ENCODE measurements at regions not wholly inside any gene's neighbourhood (a gene's known extent, or its start where the extent isn't known, plus 50 kb on each side); places are given as distances from the start of the nearest gene placed in this dataset.

DNA sequence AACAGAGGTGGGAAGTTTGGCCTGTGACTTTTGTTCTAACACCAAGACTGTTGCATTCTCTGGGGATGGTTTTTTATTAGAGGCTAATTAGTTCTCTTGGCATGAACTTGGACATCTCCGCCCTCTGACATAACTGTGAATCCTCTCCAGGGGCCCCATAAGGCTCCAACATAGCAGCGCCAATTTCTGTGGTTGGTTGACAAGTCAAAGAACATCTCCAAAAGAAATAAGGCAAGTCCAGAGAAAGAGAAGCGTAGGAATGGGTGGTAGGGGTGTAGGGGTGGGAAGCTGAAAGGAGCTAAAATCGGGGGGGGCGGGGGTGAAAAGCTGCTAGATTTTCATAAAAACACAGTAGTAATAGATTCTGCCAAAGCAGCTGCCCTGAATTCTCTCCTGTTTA, 81.0 kb upstream of the DAB2 start:
- DNase-seq (ENCODE audit: low read depth in 1 of 2, low spot score in 1 of 2) (no peak), ATAC-seq (no peak), FAIRE-seq (no peak)
- Histone ChIP-seq H3K27ac (no peak overlapping the region), H3K4me1 (peaks cover 26% of the 10 kb centered on the region), H3K4me2 (no peak overlapping the region), H3K4me3 (no peak overlapping the region), H3K9me3 (no peaks in the 10 kb centered on the region)
- TF ChIP-seq HDAC2 (IDR thresholded peaks at IDR 0.05) (no peak), RNF2 (IDR thresholded peaks at IDR 0.05; ENCODE audit: borderline replicate concordance, low read depth) (no peak), MAZ (IDR thresholded peaks at IDR 0.05; ENCODE audit: borderline replicate concordance, low read depth, low read length) (no peak), MAFK (IDR thresholded peaks at IDR 0.05; ENCODE audit: partially characterized antibody) (no peak), ZC3H11A (IDR thresholded peaks at IDR 0.05) (no peak), RCOR1 (IDR thresholded peaks at IDR 0.05; ENCODE audit: low read depth, low read length) (no peak), FOXS1 (CRISPR knock-in tag; IDR thresholded peaks at IDR 0.05) (no peak), JUNB (IDR thresholded peaks at IDR 0.05) (no peak)
- TF ChIP-seq, protein P1, sequence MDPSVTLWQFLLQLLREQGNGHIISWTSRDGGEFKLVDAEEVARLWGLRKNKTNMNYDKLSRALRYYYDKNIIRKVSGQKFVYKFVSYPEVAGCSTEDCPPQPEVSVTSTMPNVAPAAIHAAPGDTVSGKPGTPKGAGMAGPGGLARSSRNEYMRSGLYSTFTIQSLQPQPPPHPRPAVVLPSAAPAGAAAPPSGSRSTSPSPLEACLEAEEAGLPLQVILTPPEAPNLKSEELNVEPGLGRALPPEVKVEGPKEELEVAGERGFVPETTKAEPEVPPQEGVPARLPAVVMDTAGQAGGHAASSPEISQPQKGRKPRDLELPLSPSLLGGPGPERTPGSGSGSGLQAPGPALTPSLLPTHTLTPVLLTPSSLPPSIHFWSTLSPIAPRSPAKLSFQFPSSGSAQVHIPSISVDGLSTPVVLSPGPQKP (IDR thresholded peaks at IDR 0.05; ENCODE audit: low read depth, low read length) = no peak
- TF ChIP-seq, protein P2, sequence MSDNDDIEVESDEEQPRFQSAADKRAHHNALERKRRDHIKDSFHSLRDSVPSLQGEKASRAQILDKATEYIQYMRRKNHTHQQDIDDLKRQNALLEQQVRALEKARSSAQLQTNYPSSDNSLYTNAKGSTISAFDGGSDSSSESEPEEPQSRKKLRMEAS (IDR thresholded peaks at IDR 0.05) = no peak
- TF ChIP-seq, protein P3, sequence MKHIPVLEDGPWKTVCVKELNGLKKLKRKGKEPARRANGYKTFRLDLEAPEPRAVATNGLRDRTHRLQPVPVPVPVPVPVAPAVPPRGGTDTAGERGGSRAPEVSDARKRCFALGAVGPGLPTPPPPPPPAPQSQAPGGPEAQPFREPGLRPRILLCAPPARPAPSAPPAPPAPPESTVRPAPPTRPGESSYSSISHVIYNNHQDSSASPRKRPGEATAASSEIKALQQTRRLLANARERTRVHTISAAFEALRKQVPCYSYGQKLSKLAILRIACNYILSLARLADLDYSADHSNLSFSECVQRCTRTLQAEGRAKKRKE (CRISPR knock-in tag; IDR thresholded peaks at IDR 0.05; ENCODE audit: low read depth) = no peak
- WGBS (ENCODE audit: missing lambda C conversion rate) = 60% methylated on average over 3 of the region's 5 CpGs
- ChIA-PET POLR2A (no interaction called here), CTCF (interaction anchor here (0.9 to 1.4 kb wide), 2 partner anchors 42 to 130 kb away, joined by 3 read pairs; no protein-coding TSS in a partner anchor)

DNA sequence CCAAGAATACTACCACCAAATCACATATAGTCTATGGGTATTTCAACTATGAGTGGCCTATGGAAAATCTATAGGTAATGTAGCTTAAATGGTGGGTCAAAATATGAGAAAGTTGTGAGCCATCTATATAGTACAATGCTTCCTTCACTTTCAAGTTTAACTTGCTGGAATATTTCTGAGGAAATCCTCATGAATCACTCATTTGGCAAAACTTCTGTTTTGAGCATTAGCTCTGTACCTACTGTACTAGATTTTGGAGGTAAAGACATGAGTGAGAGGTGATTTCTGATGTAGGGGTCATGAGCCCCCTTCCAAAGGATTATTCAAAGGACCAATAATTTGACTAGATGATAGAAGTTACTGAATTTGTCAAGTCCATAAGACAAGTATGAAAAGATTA, 80.6 kb upstream of the DAB2 start:
- FAIRE-seq (no peak), DNase-seq (ENCODE audit: low read depth in 1 of 2, low spot score in 1 of 2) (no peak), ATAC-seq (no peak)
- no peak overlapping the region for H3K4me2 ChIP-seq
- no peak overlapping the region for H3K27ac ChIP-seq
- H3K4me3 ChIP-seq = no peak overlapping the region
- H3K9me3 ChIP-seq = no peaks in the 10 kb centered on the region
- peaks cover 23% of the 10 kb centered on the region for H3K4me1 ChIP-seq
- POLR2A ChIA-PET = no interaction called here
- TF ChIP-seq FOXS1 (CRISPR knock-in tag; IDR thresholded peaks at IDR 0.05) (no peak), KDM5A (IDR thresholded peaks at IDR 0.05) (no peak), SMC3 (IDR thresholded peaks at IDR 0.05) (no peak), RCOR1 (IDR thresholded peaks at IDR 0.05; ENCODE audit: low read depth, low read length) (no peak), EP300 (IDR thresholded peaks at IDR 0.05) (no peak), JUNB (IDR thresholded peaks at IDR 0.05) (no peak), POLR2A (IDR thresholded peaks at IDR 0.05; ENCODE audit: low read length) (no peak), RARB (CRISPR knock-in tag; IDR thresholded peaks at IDR 0.05) (no peak), CHD2 (IDR thresholded peaks at IDR 0.05; ENCODE audit: low read length, partially characterized antibody) (no peak), TFCP2L1 (CRISPR knock-in tag; IDR thresholded peaks at IDR 0.05) (no peak), ZNF302 (CRISPR knock-in tag; IDR thresholded peaks at IDR 0.05) (no peak), NR3C1 (IDR thresholded peaks at IDR 0.05) (no peak), CEBPB (IDR thresholded peaks at IDR 0.05) (no peak), HOXA7 (CRISPR knock-in tag; IDR thresholded peaks at IDR 0.05) (no peak)
- TF ChIP-seq, protein P3 (CRISPR knock-in tag; IDR thresholded peaks at IDR 0.05; ENCODE audit: low read depth) = no peak
- TF ChIP-seq, protein P4, sequence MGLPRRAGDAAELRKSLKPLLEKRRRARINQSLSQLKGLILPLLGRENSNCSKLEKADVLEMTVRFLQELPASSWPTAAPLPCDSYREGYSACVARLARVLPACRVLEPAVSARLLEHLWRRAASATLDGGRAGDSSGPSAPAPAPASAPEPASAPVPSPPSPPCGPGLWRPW (IDR thresholded peaks at IDR 0.05) = no peak
- TF ChIP-seq, protein P5, sequence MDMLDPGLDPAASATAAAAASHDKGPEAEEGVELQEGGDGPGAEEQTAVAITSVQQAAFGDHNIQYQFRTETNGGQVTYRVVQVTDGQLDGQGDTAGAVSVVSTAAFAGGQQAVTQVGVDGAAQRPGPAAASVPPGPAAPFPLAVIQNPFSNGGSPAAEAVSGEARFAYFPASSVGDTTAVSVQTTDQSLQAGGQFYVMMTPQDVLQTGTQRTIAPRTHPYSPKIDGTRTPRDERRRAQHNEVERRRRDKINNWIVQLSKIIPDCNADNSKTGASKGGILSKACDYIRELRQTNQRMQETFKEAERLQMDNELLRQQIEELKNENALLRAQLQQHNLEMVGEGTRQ (IDR thresholded peaks at IDR 0.05) = no peak
- TF ChIP-seq, protein P2 (IDR thresholded peaks at IDR 0.05) = no peak
- TF ChIP-seq, protein P6, sequence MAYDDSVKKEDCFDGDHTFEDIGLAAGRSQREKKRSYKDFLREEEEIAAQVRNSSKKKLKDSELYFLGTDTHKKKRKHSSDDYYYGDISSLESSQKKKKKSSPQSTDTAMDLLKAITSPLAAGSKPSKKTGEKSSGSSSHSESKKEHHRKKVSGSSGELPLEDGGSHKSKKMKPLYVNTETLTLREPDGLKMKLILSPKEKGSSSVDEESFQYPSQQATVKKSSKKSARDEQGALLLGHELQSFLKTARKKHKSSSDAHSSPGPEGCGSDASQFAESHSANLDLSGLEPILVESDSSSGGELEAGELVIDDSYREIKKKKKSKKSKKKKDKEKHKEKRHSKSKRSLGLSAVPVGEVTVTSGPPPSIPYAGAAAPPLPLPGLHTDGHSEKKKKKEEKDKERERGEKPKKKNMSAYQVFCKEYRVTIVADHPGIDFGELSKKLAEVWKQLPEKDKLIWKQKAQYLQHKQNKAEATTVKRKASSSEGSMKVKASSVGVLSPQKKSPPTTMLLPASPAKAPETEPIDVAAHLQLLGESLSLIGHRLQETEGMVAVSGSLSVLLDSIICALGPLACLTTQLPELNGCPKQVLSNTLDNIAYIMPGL (CRISPR knock-in tag; IDR thresholded peaks at IDR 0.05; ENCODE audit: borderline replicate concordance) = no peak
- TF ChIP-seq, protein P7, sequence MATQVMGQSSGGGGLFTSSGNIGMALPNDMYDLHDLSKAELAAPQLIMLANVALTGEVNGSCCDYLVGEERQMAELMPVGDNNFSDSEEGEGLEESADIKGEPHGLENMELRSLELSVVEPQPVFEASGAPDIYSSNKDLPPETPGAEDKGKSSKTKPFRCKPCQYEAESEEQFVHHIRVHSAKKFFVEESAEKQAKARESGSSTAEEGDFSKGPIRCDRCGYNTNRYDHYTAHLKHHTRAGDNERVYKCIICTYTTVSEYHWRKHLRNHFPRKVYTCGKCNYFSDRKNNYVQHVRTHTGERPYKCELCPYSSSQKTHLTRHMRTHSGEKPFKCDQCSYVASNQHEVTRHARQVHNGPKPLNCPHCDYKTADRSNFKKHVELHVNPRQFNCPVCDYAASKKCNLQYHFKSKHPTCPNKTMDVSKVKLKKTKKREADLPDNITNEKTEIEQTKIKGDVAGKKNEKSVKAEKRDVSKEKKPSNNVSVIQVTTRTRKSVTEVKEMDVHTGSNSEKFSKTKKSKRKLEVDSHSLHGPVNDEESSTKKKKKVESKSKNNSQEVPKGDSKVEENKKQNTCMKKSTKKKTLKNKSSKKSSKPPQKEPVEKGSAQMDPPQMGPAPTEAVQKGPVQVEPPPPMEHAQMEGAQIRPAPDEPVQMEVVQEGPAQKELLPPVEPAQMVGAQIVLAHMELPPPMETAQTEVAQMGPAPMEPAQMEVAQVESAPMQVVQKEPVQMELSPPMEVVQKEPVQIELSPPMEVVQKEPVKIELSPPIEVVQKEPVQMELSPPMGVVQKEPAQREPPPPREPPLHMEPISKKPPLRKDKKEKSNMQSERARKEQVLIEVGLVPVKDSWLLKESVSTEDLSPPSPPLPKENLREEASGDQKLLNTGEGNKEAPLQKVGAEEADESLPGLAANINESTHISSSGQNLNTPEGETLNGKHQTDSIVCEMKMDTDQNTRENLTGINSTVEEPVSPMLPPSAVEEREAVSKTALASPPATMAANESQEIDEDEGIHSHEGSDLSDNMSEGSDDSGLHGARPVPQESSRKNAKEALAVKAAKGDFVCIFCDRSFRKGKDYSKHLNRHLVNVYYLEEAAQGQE (IDR thresholded peaks at IDR 0.05) = no peak
- CTCF ChIA-PET = interaction anchor here (0.8 to 1.8 kb wide), 4 partner anchors 11 to 129 kb away, joined by 3 to 8 read pairs (median 3); partner anchors contain the start of gene DAB2
